Coronary artery (tissue), 2 donors: ENCODE measurements at regions not wholly inside any gene's neighbourhood (a gene's known extent, or its start where the extent isn't known, plus 50 kb on each side); places are given as distances from the start of the nearest gene placed in this dataset.

Experiments used
- DNase-seq: peaks from one replicate; pipeline ENCODE4 v3.0.0-alpha.2; 2017; ENCODE audit warnings: low spot score
- H3K27ac ChIP-seq, 2 donors: fragments of 200-600 bp; sonication (generic); one replicate each; pipeline ENCODE4 v1.5.1; 2016 to 2019
- H3K4me3 ChIP-seq: fragments of 200-600 bp; sonication (generic); 2 replicates; pipeline ENCODE4 v1.5.1; 2016; ENCODE audit warnings: mild to moderate bottlenecking, moderate library complexity
- CTCF ChIP-seq: fragments of 200-600 bp; sonication (generic); IDR thresholded peaks from one replicate; pipeline ENCODE4 v1.5.1; 2019; ENCODE audit warnings: antibody characterized with exemption

GRCh38 chr12:27179400-27180214 lies 64.5 kb upstream of the STK38L start:
- DNase-seq = no peak
- TF ChIP-seq CTCF = no peak
- H3K4me3 ChIP-seq = no peak overlapping the region
- peak overlapping the region; percentile 72 to 75 for H3K27ac ChIP-seq

GRCh38 chr12:27180906-27181505 lies 63.1 kb upstream of the STK38L start:
- peak overlapping the region; percentile 72 to 75 for H3K27ac ChIP-seq
- no peak overlapping the region for H3K4me3 ChIP-seq
- no peak for DNase-seq
- no peak for TF ChIP-seq CTCF

- TF ChIP-seq CTCF = no peak
- DNase-seq = no peak
- peak overlapping the region; percentile 26 to 59 for H3K27ac ChIP-seq
Measured at GRCh38 chr12:27183342-27183741, 60.7 kb upstream of the STK38L start.

GRCh38 chr12:27185234-27186021 lies 58.7 kb upstream of the STK38L start:
- Histone ChIP-seq H3K4me3 (no peak overlapping the region), H3K27ac (peak overlapping the region; percentile 77 to 93)
- TF ChIP-seq CTCF = no peak
- DNase-seq = no peak

More at GRCh38 chr12:27183342-27183741, 60.7 kb upstream of the STK38L start:
- no peak overlapping the region for H3K4me3 ChIP-seq

- DNase-seq = no peak
- H3K4me3 ChIP-seq = no peak overlapping the region
- H3K27ac ChIP-seq = peak overlapping the region; percentile 77 to 93
- no peak for TF ChIP-seq CTCF
Measured at GRCh38 chr12:27186022-27186839, 57.9 kb upstream of the STK38L start.

- peak overlapping the region; percentile 77 to 93 for H3K27ac ChIP-seq
- no peak for DNase-seq
- TF ChIP-seq CTCF = no peak
- H3K4me3 ChIP-seq = no peak overlapping the region
Measured at GRCh38 chr12:27187697-27188096, 56.4 kb upstream of the STK38L start.
